HG02678 (cell line): ENCODE measurements at regions not wholly inside any gene's neighbourhood (a gene's known extent, or its start where the extent isn't known, plus 50 kb on each side); places are given as distances from the start of the nearest gene placed in this dataset.
"Not testable (repeated sequence)": the region's sequence is repeated elsewhere in the genome, so short reads cannot be mapped to it uniquely, and the experiment has no call there.

Source experiments
- ATAC-seq: cut with Tn5 transposase; IDR thresholded peaks from one replicate; pipeline ENCODE4 v1.9.1; 2021; ENCODE audit warnings: mild to moderate bottlenecking, moderate library complexity; ENCODE audit not compliant: unreplicated experiment

- not testable (repeated sequence) for ATAC-seq
These were observed 130.8 kb downstream of the CCDC71L start for GRCh38 chr7:106530183-106530582.

GRCh38 chr7:106526617-106527016 lies 134.3 kb downstream of the CCDC71L start:
- ATAC-seq: not testable (repeated sequence)

- no peak for ATAC-seq
These were observed 136.3 kb downstream of the CCDC71L start for GRCh38 chr7:106524690-106525059.

GRCh38 chr7:106523482-106523881 lies 137.5 kb downstream of the CCDC71L start:
- no peak for ATAC-seq

GRCh38 chr7:106522696-106523095 lies 138.3 kb downstream of the CCDC71L start:
- no peak for ATAC-seq

GRCh38 chr7:106521541-106521940 lies 139.4 kb downstream of the CCDC71L start:
- ATAC-seq: no peak

GRCh38 chr7:106520962-106521514 lies 139.9 kb downstream of the CCDC71L start:
- no peak for ATAC-seq

GRCh38 chr7:106518967-106519366 lies 142.0 kb downstream of the CCDC71L start:
- no peak for ATAC-seq

GRCh38 chr7:106518239-106518638 lies 142.7 kb downstream of the CCDC71L start:
- no peak for ATAC-seq

- no peak for ATAC-seq
These were observed 143.4 kb downstream of the CCDC71L start for GRCh38 chr7:106517508-106517907.

GRCh38 chr7:106515321-106515720 lies 145.6 kb downstream of the CCDC71L start:
- no peak for ATAC-seq

GRCh38 chr7:106514881-106515280 lies 146.1 kb downstream of the CCDC71L start:
- no peak for ATAC-seq

GRCh38 chr7:106512217-106512616 lies 148.7 kb downstream of the CCDC71L start:
- ATAC-seq: no peak

GRCh38 chr7:106504645-106505044 lies 156.3 kb downstream of the CCDC71L start:
- ATAC-seq: no peak

GRCh38 chr7:106504207-106504606 lies 156.8 kb downstream of the CCDC71L start:
- ATAC-seq: no peak

- ATAC-seq: no peak
These were observed 157.3 kb downstream of the CCDC71L start for GRCh38 chr7:106503626-106504025.

GRCh38 chr7:106501605-106502580 lies 159.1 kb downstream of the CCDC71L start:
- no peak for ATAC-seq

GRCh38 chr7:106499897-106500296 lies 161.1 kb downstream of the CCDC71L start:
- ATAC-seq: no peak

GRCh38 chr7:106498005-106498404 lies 163.0 kb downstream of the CCDC71L start:
- ATAC-seq: not testable (repeated sequence)

GRCh38 chr7:106493041-106493731 lies 167.8 kb downstream of the CCDC71L start:
- ATAC-seq: no peak

- ATAC-seq: no peak
These were observed 172.5 kb downstream of the CCDC71L start for GRCh38 chr7:106488465-106488864.

- ATAC-seq: no peak
These were observed 173.1 kb downstream of the CCDC71L start for GRCh38 chr7:106487892-106488291.
